HUES48 (cell line): ENCODE measurements at regions not wholly inside any gene's neighbourhood (a gene's known extent, or its start where the extent isn't known, plus 50 kb on each side); places are given as distances from the start of the nearest gene placed in this dataset.
A peak's percentile ranks its signal among the peaks of the same experiment; 100 is the strongest.

Source experiments
- H3K27ac ChIP-seq: one replicate; pipeline ENCODE4 v1.7.0; 2013; ENCODE audit warnings: low read depth, low read length, inconsistent platforms
- H3K27me3 ChIP-seq: 2 replicates; pipeline ENCODE4 v1.6.1; 2013; ENCODE audit warnings: mild to moderate bottlenecking, low read length; ENCODE audit not compliant: control insufficient read depth, insufficient read depth
- H3K36me3 ChIP-seq: 2 replicates; pipeline ENCODE4 v1.6.1; 2013; ENCODE audit warnings: low read length; ENCODE audit not compliant: control insufficient read depth, insufficient read depth
- H3K4me1 ChIP-seq: 2 replicates; pipeline ENCODE4 v1.6.1; 2013; ENCODE audit warnings: mild to moderate bottlenecking, low read length; ENCODE audit not compliant: control insufficient read depth, insufficient read depth
- H3K4me3 ChIP-seq: 2 replicates; pipeline ENCODE4 v1.5.1; 2013; ENCODE audit warnings: mild to moderate bottlenecking, low read depth, low read length
- H3K9ac ChIP-seq: 2 replicates; pipeline ENCODE4 v1.6.1; 2013; ENCODE audit warnings: mild to moderate bottlenecking, low read depth, low read length, moderate library complexity
- H3K9me3 ChIP-seq: 2 replicates; pipeline ENCODE4 v1.6.1; 2013; ENCODE audit warnings: low read length; ENCODE audit not compliant: control insufficient read depth, insufficient read depth

DNA sequence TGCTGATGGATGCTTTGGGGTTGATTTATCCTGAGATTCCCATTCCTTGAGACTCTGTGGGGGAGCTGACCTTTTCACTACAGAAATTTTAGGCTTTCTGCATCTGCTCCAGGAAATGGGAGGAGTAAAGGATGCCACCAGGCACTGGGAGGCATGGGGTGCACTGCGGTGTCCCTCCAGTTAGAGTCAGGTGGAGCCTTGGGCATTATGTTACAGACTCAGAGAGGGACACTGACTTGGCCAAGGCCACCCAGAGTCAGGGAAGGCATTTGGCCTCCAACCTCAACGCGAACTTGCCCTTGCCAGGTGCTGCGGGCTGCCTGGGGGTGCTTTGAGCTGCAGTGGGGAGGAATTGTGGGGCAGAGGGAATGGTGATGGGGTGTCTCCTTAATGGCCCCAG, 58.0 kb upstream of the TBX3 start:
- 0 out of 2 replicates have a peak, but pooled peaks cover 1% of the 10 kb centered on the region for H3K4me1 ChIP-seq
- no peak overlapping the region for H3K27ac ChIP-seq
- no peak overlapping the region for H3K4me3 ChIP-seq
- no peaks in the 10 kb centered on the region for H3K9me3 ChIP-seq
- no peak overlapping the region for H3K9ac ChIP-seq
- H3K27me3 ChIP-seq: peaks cover 8% of the 10 kb centered on the region
- no peaks in the 10 kb centered on the region for H3K36me3 ChIP-seq

DNA sequence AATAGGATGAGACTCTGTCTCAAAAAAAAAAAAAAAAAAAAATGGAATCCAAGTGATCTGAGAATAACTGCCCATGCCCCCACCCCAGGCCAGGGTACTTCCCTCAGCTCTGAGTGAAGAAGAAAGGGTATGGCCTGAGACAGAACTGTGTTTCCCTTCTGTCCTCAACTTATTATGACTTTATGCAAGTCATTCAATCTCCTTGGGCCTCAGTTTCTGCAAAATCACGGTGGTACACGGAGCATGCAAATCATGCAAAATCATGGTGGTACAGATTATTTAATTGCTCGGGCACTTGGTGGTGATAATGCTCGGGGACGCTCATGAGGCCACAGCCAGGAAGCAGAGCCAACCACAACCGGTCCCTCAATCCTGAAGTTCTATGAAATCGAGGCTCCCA, 56.5 kb upstream of the TBX3 start:
- peaks cover 23% of the 10 kb centered on the region for H3K27me3 ChIP-seq
- no peaks in the 10 kb centered on the region for H3K9me3 ChIP-seq
- no peak overlapping the region for H3K27ac ChIP-seq
- no peaks in the 10 kb centered on the region; the same call in 1 of the 2 replicates for H3K4me1 ChIP-seq
- H3K36me3 ChIP-seq: no peaks in the 10 kb centered on the region
- no peak overlapping the region for H3K9ac ChIP-seq
- no peak overlapping the region for H3K4me3 ChIP-seq

GRCh38 chr12:114738460-114739184, 54.6 kb upstream of the TBX3 start:
- Histone ChIP-seq H3K36me3 (no peaks in the 10 kb centered on the region), H3K9ac (no peak overlapping the region), H3K4me1 (peaks cover 5% of the 10 kb centered on the region), H3K9me3 (no peaks in the 10 kb centered on the region), H3K27me3 (peaks cover 41% of the 10 kb centered on the region), H3K27ac (no peak overlapping the region), H3K4me3 (no peak overlapping the region)

DNA sequence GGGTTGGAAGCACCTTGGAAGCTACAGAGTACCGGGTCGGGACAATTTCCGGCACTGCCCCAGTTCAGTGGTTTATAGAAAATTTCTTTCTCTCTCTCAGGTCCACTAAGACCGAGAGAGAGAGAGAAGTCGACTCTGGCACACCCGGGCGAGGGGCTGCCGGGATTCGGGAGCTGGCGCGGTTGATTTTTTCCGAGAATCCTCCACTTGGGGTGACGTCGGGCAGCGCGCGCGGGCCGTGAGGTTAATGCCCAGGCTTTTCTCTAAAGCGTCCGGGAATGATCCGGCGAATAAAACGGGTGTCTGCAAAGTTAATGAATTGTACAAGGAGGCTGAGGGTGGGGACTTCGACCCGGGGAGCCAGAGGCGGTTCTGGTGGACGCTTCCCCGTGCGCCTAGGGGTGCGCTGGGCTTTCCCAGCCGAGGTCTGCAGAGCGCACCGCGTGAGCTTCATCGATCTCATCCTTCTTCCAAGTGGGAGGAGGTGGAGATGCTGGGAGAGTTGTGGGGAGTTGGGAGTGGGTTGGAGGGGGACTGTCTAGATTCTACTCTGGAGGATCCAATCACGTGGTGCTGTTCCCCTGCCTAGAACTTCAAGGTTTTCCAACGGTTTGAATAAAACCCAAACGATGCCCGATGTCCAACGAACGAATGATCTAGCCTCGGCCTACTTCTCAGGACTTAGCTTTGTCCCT, 51.9 kb upstream of the TBX3 start:
- peaks cover 5% of the 10 kb centered on the region for H3K4me1 ChIP-seq
- peaks cover 44% of the 10 kb centered on the region for H3K27me3 ChIP-seq
- H3K4me3 ChIP-seq: peak overlapping the region; percentile 53
- H3K27ac ChIP-seq: no peak overlapping the region
- H3K36me3 ChIP-seq: no peaks in the 10 kb centered on the region
- no peaks in the 10 kb centered on the region for H3K9me3 ChIP-seq
- H3K9ac ChIP-seq: no peak overlapping the region

- Histone ChIP-seq H3K36me3 (no peaks in the 10 kb centered on the region), H3K4me3 (peak overlapping the region; percentile 53), H3K9me3 (no peaks in the 10 kb centered on the region), H3K27ac (no peak overlapping the region), H3K27me3 (peaks cover 44% of the 10 kb centered on the region), H3K9ac (no peak overlapping the region), H3K4me1 (peaks cover 5% of the 10 kb centered on the region)
Observed at GRCh38 chr12:114735011-114735410, 51.0 kb upstream of the TBX3 start.

- Histone ChIP-seq H3K4me3 (no peak overlapping the region), H3K9me3 (no peaks in the 10 kb centered on the region), H3K27ac (no peak overlapping the region), H3K9ac (no peak overlapping the region), H3K36me3 (no peaks in the 10 kb centered on the region), H3K4me1 (peaks cover 5% of the 10 kb centered on the region), H3K27me3 (peaks cover 44% of the 10 kb centered on the region)
Observed at GRCh38 chr12:114733919-114734318, 49.9 kb upstream of the TBX3 start.
